HCT116 (cell line): ENCODE measurements at regions not wholly inside any gene's neighbourhood (a gene's known extent, or its start where the extent isn't known, plus 50 kb on each side); places are given as distances from the start of the nearest gene placed in this dataset.

Experiments
- ATAC-seq: fragments of 200-7000 bp; cut with Tn5 transposase; 2 replicates; pipeline ENCODE4 v1.9.1; 2020; ENCODE audit warnings: mild to moderate bottlenecking, moderate library complexity
- BruUV-seq: library from RNA; stranded (reverse); fragments of 400-500 nt; replicated peaks from 2 replicates; lab custom pipeline; 2021; lab: Mats Ljungman, UMichigan
- CTCF ChIA-PET: fragments of 300-600 bp; sonication (Branson Sonifier 250); formaldehyde crosslinking; loops from one replicate; lab custom pipeline; 2021; ENCODE audit warnings: antibody characterized with exemption; lab: Charles Lee
- POLR2A ChIA-PET: fragments of 300-600, 350-600 bp; sonication (Branson Sonifier 250); formaldehyde crosslinking; loops from one replicate; lab custom pipeline; 2021; ENCODE audit warnings: antibody characterized with exemption; lab: Charles Lee
- RAD21 ChIA-PET, 2 experiments: fragments of 300-600 bp; sonication (Branson Sonifier 250); formaldehyde crosslinking; loops; one replicate each; lab custom pipeline; 2023; ENCODE audit warnings: low total read pairs in 2 of 2; ENCODE audit not compliant: uncharacterized antibody in 2 of 2, unreplicated experiment in 2 of 2, low non-redundant PET in 1 of 2; lab: Charles Lee
- DNase-seq: peaks from one replicate; pipeline ENCODE4 v3.0.0-alpha.2; 2010; ENCODE audit warnings: low read depth, low spot score
- H2AFZ ChIP-seq: fragments of 200-600 bp; shearing (Covaris generic), sonication (generic); 2 replicates; pipeline ENCODE4 v1.6.1; 2017; ENCODE audit warnings: low read depth, mixed run types, mixed read lengths, antibody characterized with exemption, low read length; ENCODE audit not compliant: poor library complexity, severe bottlenecking
- H3K27ac ChIP-seq: 2 replicates; pipeline ENCODE4 v1.5.1; 2012; ENCODE audit warnings: low read depth, low read length
- H3K27me3 ChIP-seq: fragments of 200-600 bp; sonication (generic); 2 replicates; pipeline ENCODE4 v1.6.1; 2016; ENCODE audit warnings: mixed run types, low read length, mixed read lengths; ENCODE audit not compliant: insufficient read depth
- H3K36me3 ChIP-seq, 2 experiments: fragments of 200-500 bp in 1 of 2; fragments of 200-600 bp in 1 of 2; sonication (Bioruptor generic) in 1 of 2; sonication (generic) in 1 of 2; 2 replicates each; pipeline versions ENCODE4 v1.5.1 to v1.6.1; 2014 to 2016; ENCODE audit warnings: low read length in 2 of 2, inconsistent platforms in 1 of 2, mixed read lengths in 1 of 2, mixed run types in 1 of 2; ENCODE audit not compliant: insufficient read depth in 2 of 2, control insufficient read depth in 1 of 2
- H3K4me1 ChIP-seq, 2 experiments: fragments of 200-600 bp in 1 of 2; sonication (generic) in 1 of 2; 2 replicates each; pipeline versions ENCODE4 v1.5.1 to v1.6.1; 2012 to 2017; ENCODE audit warnings: low read length in 2 of 2, inconsistent platforms in 1 of 2, mild to moderate bottlenecking in 1 of 2, mixed read lengths in 1 of 2, mixed run types in 1 of 2, moderate library complexity in 1 of 2; ENCODE audit not compliant: insufficient read depth in 2 of 2, control insufficient read depth in 1 of 2
- H3K4me2 ChIP-seq: fragments of 200-600 bp; sonication (generic); 2 replicates; pipeline ENCODE4 v1.6.1; 2017; ENCODE audit warnings: mixed run types, low read length, mixed read lengths
- H3K4me3 ChIP-seq, 2 experiments: fragments of 200-600 bp in 1 of 2; sonication (generic) in 1 of 2; replicated peaks in 1 of 2; 2 replicates each; pipeline ENCODE4 v1.5.1; 2011 to 2016; ENCODE audit warnings: low read length in 2 of 2, control low read depth in 1 of 2, low read depth in 1 of 2, mild to moderate bottlenecking in 1 of 2, mixed read lengths in 1 of 2, mixed run types in 1 of 2
- H3K79me2 ChIP-seq: fragments of 200-600 bp; sonication (generic); 2 replicates; pipeline ENCODE4 v1.6.1; 2017; ENCODE audit warnings: mild to moderate bottlenecking, mixed run types, low read length, moderate library complexity, mixed read lengths; ENCODE audit not compliant: insufficient read depth
- H3K9ac ChIP-seq: fragments of 200-600 bp; sonication (generic); 2 replicates; pipeline ENCODE4 v1.6.1; 2016; ENCODE audit warnings: low read length, mixed read lengths
- H3K9me2 ChIP-seq: fragments of 200-600 bp; sonication (generic), shearing (Covaris generic); 2 replicates; pipeline ENCODE4 v1.6.1; 2017; ENCODE audit warnings: mixed run types, mild to moderate bottlenecking, moderate library complexity; ENCODE audit not compliant: insufficient read depth
- H3K9me3 ChIP-seq, 2 experiments: fragments of 200-500 bp in 1 of 2; fragments of 200-600 bp in 1 of 2; sonication (Bioruptor generic) in 1 of 2; sonication (generic) in 1 of 2; 2 replicates each; pipeline ENCODE4 v1.6.1; 2014 to 2017; ENCODE audit warnings: low read length in 2 of 2, mixed read lengths in 2 of 2, inconsistent platforms in 1 of 2, low read depth in 1 of 2, mild to moderate bottlenecking in 1 of 2, mixed run types in 1 of 2, moderate library complexity in 1 of 2; ENCODE audit not compliant: control insufficient read depth in 1 of 2, insufficient read depth in 1 of 2
- H4K20me1 ChIP-seq: fragments of 200-600 bp; sonication (generic), shearing (Covaris generic); 2 replicates; pipeline ENCODE4 v1.6.1; 2017; ENCODE audit warnings: mixed run types, mild to moderate bottlenecking, moderate library complexity; ENCODE audit not compliant: insufficient read depth
- CEBPB ChIP-seq: IDR thresholded peaks from 2 replicates; pipeline ENCODE4 v1.6.1; 2012; ENCODE audit warnings: low read depth
- EGR1 ChIP-seq: IDR thresholded peaks from 2 replicates; pipeline ENCODE4 v1.6.1; 2012; ENCODE audit warnings: low read depth
- ELF1 ChIP-seq: IDR thresholded peaks from 2 replicates; pipeline ENCODE4 v1.6.1; 2012; ENCODE audit warnings: low read depth, borderline replicate concordance
- EZH2phosphoT487 ChIP-seq: fragments of 200-600 bp; IDR thresholded peaks from 2 replicates; pipeline ENCODE4 v1.6.1; 2018; ENCODE audit warnings: antibody characterized with exemption, borderline replicate concordance
- FOSL1 ChIP-seq: IDR thresholded peaks from 2 replicates; pipeline ENCODE4 v1.6.1; 2012; ENCODE audit warnings: low read depth
- POLR2A ChIP-seq: IDR thresholded peaks from 2 replicates; pipeline ENCODE4 v1.7.0; 2011; ENCODE audit warnings: borderline replicate concordance; ENCODE audit not compliant: insufficient read depth, insufficient read length; ENCODE audit errors: extremely low read depth
- POLR2AphosphoS5 ChIP-seq: IDR thresholded peaks from 2 replicates; pipeline ENCODE4 v1.6.1; 2011; ENCODE audit warnings: mild to moderate bottlenecking, low read depth, low read length, moderate library complexity
- RAD21 ChIP-seq: IDR thresholded peaks from 2 replicates; pipeline ENCODE4 v1.6.1; 2012; ENCODE audit warnings: low read depth, mild to moderate bottlenecking
- YY1 ChIP-seq: IDR thresholded peaks from 2 replicates; pipeline ENCODE4 v1.6.1; 2011; ENCODE audit warnings: low read length, low read depth, moderate library complexity, mild to moderate bottlenecking; ENCODE audit not compliant: insufficient replicate concordance; ENCODE audit errors: extremely low read depth
- ZNF274 ChIP-seq: fragments of 200-500 bp; sonication (Bioruptor generic); IDR thresholded peaks from 2 replicates; pipeline ENCODE4 v1.6.1; 2014; ENCODE audit warnings: mild to moderate bottlenecking, low read depth, low read length, inconsistent platforms
- intact Hi-C: fragments of 100-400 bp; cut with micrococcal nuclease; formaldehyde crosslinking; loops from 2 replicates; pipeline ENCODE4 v1.10.0; 2022
- TF ChIP-seq, protein P1 (sequence below): IDR thresholded peaks from 2 replicates; pipeline ENCODE4 v1.6.1; 2011; ENCODE audit warnings: mild to moderate bottlenecking, low read length, moderate library complexity; ENCODE audit not compliant: insufficient replicate concordance; ENCODE audit errors: extremely low read depth
- TF ChIP-seq, protein P2 (sequence below): IDR thresholded peaks from 2 replicates; pipeline ENCODE4 v1.6.1; 2012; ENCODE audit warnings: low read depth

DNA sequence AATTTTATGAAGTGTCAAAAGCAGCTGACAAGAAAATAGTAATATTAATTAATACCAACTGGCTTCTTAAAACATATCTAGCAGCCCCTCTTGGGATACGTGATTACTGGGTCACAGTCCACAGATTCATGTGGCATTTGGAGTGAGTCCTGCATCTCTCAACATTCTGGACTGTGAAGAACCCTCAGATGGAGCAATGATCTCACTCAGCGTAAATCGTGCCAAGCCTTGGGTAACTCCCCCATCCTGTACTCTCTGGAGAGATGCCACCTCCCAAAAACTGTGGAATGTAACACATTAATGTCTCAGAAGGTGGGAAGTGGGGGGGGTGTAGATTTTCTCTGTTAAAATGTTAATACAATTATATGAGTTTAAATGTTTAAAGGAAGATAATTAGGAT is 118.2 kb upstream of the IQCM start:
- POLR2A ChIA-PET: no interaction called here
- no peak for DNase-seq
- H3K4me2 ChIP-seq: no peak overlapping the region

More for the DNA sequence above, 118.2 kb upstream of the IQCM start:
- Histone ChIP-seq H3K36me3 (no peaks in the 10 kb centered on the region), H3K27ac (no peak overlapping the region), H3K27me3 (no peaks in the 10 kb centered on the region), H3K9me3 (no peaks in the 10 kb centered on the region), H3K9ac (no peak overlapping the region), H3K79me2 (no peaks in the 10 kb centered on the region), H3K4me3 (no peak overlapping the region), H2AFZ (no peak overlapping the region), H3K9me2 (no peaks in the 10 kb centered on the region), H3K4me1 (no peaks in the 10 kb centered on the region), H4K20me1 (no peaks in the 10 kb centered on the region)
- ChIA-PET RAD21 (no interaction called here), CTCF (no interaction called here)
- intact Hi-C loops: no loop called here
- no peak for ATAC-seq
- TF ChIP-seq POLR2AphosphoS5: no peak
- TF ChIP-seq YY1: no peak
- no peak for TF ChIP-seq ELF1
- TF ChIP-seq, protein P1, sequence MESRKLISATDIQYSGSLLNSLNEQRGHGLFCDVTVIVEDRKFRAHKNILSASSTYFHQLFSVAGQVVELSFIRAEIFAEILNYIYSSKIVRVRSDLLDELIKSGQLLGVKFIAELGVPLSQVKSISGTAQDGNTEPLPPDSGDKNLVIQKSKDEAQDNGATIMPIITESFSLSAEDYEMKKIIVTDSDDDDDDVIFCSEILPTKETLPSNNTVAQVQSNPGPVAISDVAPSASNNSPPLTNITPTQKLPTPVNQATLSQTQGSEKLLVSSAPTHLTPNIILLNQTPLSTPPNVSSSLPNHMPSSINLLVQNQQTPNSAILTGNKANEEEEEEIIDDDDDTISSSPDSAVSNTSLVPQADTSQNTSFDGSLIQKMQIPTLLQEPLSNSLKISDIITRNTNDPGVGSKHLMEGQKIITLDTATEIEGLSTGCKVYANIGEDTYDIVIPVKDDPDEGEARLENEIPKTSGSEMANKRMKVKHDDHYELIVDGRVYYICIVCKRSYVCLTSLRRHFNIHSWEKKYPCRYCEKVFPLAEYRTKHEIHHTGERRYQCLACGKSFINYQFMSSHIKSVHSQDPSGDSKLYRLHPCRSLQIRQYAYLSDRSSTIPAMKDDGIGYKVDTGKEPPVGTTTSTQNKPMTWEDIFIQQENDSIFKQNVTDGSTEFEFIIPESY: no peak
- TF ChIP-seq, protein P2, sequence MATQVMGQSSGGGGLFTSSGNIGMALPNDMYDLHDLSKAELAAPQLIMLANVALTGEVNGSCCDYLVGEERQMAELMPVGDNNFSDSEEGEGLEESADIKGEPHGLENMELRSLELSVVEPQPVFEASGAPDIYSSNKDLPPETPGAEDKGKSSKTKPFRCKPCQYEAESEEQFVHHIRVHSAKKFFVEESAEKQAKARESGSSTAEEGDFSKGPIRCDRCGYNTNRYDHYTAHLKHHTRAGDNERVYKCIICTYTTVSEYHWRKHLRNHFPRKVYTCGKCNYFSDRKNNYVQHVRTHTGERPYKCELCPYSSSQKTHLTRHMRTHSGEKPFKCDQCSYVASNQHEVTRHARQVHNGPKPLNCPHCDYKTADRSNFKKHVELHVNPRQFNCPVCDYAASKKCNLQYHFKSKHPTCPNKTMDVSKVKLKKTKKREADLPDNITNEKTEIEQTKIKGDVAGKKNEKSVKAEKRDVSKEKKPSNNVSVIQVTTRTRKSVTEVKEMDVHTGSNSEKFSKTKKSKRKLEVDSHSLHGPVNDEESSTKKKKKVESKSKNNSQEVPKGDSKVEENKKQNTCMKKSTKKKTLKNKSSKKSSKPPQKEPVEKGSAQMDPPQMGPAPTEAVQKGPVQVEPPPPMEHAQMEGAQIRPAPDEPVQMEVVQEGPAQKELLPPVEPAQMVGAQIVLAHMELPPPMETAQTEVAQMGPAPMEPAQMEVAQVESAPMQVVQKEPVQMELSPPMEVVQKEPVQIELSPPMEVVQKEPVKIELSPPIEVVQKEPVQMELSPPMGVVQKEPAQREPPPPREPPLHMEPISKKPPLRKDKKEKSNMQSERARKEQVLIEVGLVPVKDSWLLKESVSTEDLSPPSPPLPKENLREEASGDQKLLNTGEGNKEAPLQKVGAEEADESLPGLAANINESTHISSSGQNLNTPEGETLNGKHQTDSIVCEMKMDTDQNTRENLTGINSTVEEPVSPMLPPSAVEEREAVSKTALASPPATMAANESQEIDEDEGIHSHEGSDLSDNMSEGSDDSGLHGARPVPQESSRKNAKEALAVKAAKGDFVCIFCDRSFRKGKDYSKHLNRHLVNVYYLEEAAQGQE: no peak
- no peak for TF ChIP-seq CEBPB
- no peak for TF ChIP-seq POLR2A
- TF ChIP-seq ZNF274: no peak
- no peak for TF ChIP-seq EZH2phosphoT487
- no peak for TF ChIP-seq EGR1
- TF ChIP-seq FOSL1: no peak
- no peak for TF ChIP-seq RAD21
- BruUV-seq: no TSS peak
